Lower lobe of right lung (tissue), 2 donors: ENCODE measurements at regions not wholly inside any gene's neighbourhood (a gene's known extent, or its start where the extent isn't known, plus 50 kb on each side); places are given as distances from the start of the nearest gene placed in this dataset.

ENCODE experiments used
- ATAC-seq, 2 donors: fragments of 200-7000 bp; cut with Tn5 transposase; one replicate each; pipeline ENCODE4 v1.9.1; 2020 to 2022; ENCODE audit warnings: mild to moderate bottlenecking in 2 of 2, moderate library complexity in 2 of 2
- DNase-seq: peaks from one replicate; pipeline ENCODE4 v3.0.0-alpha.2; 2020
- H3K27ac ChIP-seq: fragments of 200-600 bp; one replicate; pipeline ENCODE4 v1.8.0; 2022
- H3K27me3 ChIP-seq: fragments of 200-600 bp; one replicate; pipeline ENCODE4 v1.8.0; 2022; ENCODE audit warnings: low read depth
- H3K36me3 ChIP-seq: fragments of 200-600 bp; one replicate; pipeline ENCODE4 v1.8.0; 2022; ENCODE audit warnings: mild to moderate bottlenecking
- H3K4me1 ChIP-seq: fragments of 200-600 bp; one replicate; pipeline ENCODE4 v1.8.0; 2022
- H3K4me3 ChIP-seq: fragments of 200-600 bp; one replicate; pipeline ENCODE4 v1.8.0; 2022; ENCODE audit warnings: mild to moderate bottlenecking
- H3K9me3 ChIP-seq: fragments of 200-600 bp; one replicate; pipeline ENCODE4 v1.8.0; 2022
- CTCF ChIP-seq: fragments of 200-600 bp; IDR thresholded peaks from one replicate; pipeline ENCODE4 v1.8.0; 2022; ENCODE audit warnings: antibody characterized with exemption, mild to moderate bottlenecking
- intact Hi-C: fragments of 100-400 bp; cut with DNase I; formaldehyde crosslinking; loops from one replicate; pipeline ENCODE4 v1.11.0; 2022
- donor health status: DM: no; HTN: yes; CAD: no; lungs with severe emphysema.

- ATAC-seq (peak; percentile 58 to 59), DNase-seq (no peak)
- no peak for TF ChIP-seq CTCF
- Histone ChIP-seq H3K27me3 (no peaks in the 10 kb centered on the region), H3K4me1 (no peaks in the 10 kb centered on the region), H3K27ac (peak overlapping the region; percentile 36), H3K9me3 (no peaks in the 10 kb centered on the region), H3K36me3 (no peaks in the 10 kb centered on the region), H3K4me3 (no peak overlapping the region)
- intact Hi-C loops: no loop called here
Measured at GRCh38 chr2:70019096-70019495, 57.7 kb upstream of the ASPRV1 start.

- DNase-seq (no peak), ATAC-seq (no peak)
- Histone ChIP-seq H3K9me3 (no peaks in the 10 kb centered on the region), H3K36me3 (no peaks in the 10 kb centered on the region), H3K27me3 (no peaks in the 10 kb centered on the region), H3K27ac (no peak overlapping the region), H3K4me3 (no peak overlapping the region), H3K4me1 (no peaks in the 10 kb centered on the region)
- intact Hi-C loops: no loop called here
- no peak for TF ChIP-seq CTCF
Measured at GRCh38 chr2:70017962-70018361, 56.5 kb upstream of the ASPRV1 start.

- no peak for TF ChIP-seq CTCF
Measured at GRCh38 chr2:70014959-70015358, 53.5 kb upstream of the ASPRV1 start.

GRCh38 chr2:70012887-70013286 is 51.5 kb upstream of the ASPRV1 start:
- H3K9me3 ChIP-seq: no peaks in the 10 kb centered on the region
- no peak for DNase-seq
- no peak for TF ChIP-seq CTCF
- ATAC-seq: no peak
- H3K27me3 ChIP-seq: no peaks in the 10 kb centered on the region
- intact Hi-C loops: no loop called here
- H3K27ac ChIP-seq: no peak overlapping the region
- H3K4me1 ChIP-seq: peaks cover 10% of the 10 kb centered on the region
- H3K4me3 ChIP-seq: no peak overlapping the region
- no peaks in the 10 kb centered on the region for H3K36me3 ChIP-seq

More at GRCh38 chr2:70014959-70015358, 53.5 kb upstream of the ASPRV1 start:
- intact Hi-C loops: no loop called here
- no peak for ATAC-seq
- no peak for DNase-seq
- H3K36me3 ChIP-seq: no peaks in the 10 kb centered on the region
- H3K27me3 ChIP-seq: no peaks in the 10 kb centered on the region
- peaks cover 8% of the 10 kb centered on the region for H3K4me1 ChIP-seq
- no peak overlapping the region for H3K4me3 ChIP-seq
- no peaks in the 10 kb centered on the region for H3K9me3 ChIP-seq
- no peak overlapping the region for H3K27ac ChIP-seq

- no peaks in the 10 kb centered on the region for H3K27me3 ChIP-seq
- intact Hi-C loops: no loop called here
- no peak overlapping the region for H3K27ac ChIP-seq
- TF ChIP-seq CTCF: no peak
- H3K4me3 ChIP-seq: no peak overlapping the region
- no peaks in the 10 kb centered on the region for H3K36me3 ChIP-seq
- no peaks in the 10 kb centered on the region for H3K9me3 ChIP-seq
- ATAC-seq: no peak
- no peak for DNase-seq
- H3K4me1 ChIP-seq: peaks cover 10% of the 10 kb centered on the region
Measured at GRCh38 chr2:70011786-70012185, 50.4 kb upstream of the ASPRV1 start.

- intact Hi-C loops: no loop called here
- H3K27me3 ChIP-seq: no peaks in the 10 kb centered on the region
- H3K36me3 ChIP-seq: no peaks in the 10 kb centered on the region
- no peak for DNase-seq
- no peaks in the 10 kb centered on the region for H3K9me3 ChIP-seq
- no peak overlapping the region for H3K4me3 ChIP-seq
- H3K4me1 ChIP-seq: peaks cover 10% of the 10 kb centered on the region
- ATAC-seq: no peak
- no peak for TF ChIP-seq CTCF
- no peak overlapping the region for H3K27ac ChIP-seq
Measured at GRCh38 chr2:70011335-70011734, 49.9 kb upstream of the ASPRV1 start.
